Activated T-helper 1 cell treated with Interleukin-2 at 50 U/mL for 16 hours (primary cell): ENCODE measurements at regions not wholly inside any gene's neighbourhood (a gene's known extent, or its start where the extent isn't known, plus 50 kb on each side); places are given as distances from the start of the nearest gene placed in this dataset.
"Not testable (repeated sequence)": the region's sequence is repeated elsewhere in the genome, so short reads cannot be mapped to it uniquely, and the experiment has no call there.

ENCODE experiments used
- DNase-seq: peaks from one replicate; pipeline ENCODE4 v3.0.0-alpha.2; 2020; ENCODE audit warnings: low read depth

DNA sequence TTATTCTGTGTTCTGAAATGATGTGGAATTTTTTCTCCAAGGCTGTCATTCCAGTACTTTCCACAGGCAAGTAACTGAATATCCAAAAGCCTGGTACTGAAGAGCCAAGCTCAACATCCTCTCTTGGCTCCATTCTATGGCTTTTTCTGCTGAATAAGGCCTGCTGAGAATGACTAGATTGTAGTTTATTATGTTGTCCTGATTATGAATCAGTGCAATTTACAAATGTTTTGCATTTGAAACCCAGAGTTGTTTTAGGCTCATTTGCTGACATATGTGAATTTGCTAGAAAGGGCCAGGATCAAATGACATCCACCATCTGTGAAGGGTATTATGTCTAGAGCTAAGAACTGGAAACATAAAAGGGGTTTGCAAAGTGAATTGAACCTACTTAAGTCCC is 596.6 kb downstream of the KCTD12 start:
- DNase-seq: no peak

DNA sequence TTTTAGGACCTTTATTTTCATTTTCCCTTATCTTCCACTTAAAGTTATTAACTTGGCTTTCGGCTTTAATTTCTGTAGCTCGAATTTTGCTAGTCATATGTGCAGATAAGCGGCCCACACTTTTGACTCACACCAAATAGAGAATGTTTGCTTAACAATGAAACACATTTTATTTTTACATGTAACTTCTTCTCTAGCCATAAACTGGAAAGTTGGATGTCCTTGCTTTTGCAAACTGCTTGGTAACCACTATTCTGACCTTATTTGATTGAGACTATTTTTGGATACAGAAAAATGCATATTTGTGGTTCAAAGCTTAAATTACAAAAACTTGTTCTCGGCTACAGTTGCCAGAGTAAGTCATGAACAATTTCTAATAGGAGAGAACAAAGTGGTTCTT is 600.0 kb downstream of the KCTD12 start:
- DNase-seq: no peak

DNA sequence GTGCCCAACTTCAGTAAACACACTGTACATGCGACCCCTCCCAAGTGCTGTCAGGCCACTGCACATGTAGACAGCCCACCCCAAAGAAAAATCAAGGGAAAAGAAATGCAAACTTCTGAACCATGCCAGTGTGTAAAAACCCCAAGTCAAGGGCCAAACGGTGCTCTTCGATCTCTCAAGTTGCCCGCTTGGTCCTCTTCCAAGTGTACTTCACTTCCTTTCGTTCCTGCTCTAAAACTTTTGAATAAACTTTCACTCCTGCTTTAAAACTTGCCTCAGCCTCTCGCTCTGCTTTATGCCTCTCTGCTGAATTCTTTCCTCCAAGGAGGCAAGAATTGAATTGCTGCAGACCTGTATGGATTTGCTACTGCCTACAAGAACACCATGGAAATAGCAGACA is 600.7 kb downstream of the KCTD12 start:
- no peak for DNase-seq

DNA sequence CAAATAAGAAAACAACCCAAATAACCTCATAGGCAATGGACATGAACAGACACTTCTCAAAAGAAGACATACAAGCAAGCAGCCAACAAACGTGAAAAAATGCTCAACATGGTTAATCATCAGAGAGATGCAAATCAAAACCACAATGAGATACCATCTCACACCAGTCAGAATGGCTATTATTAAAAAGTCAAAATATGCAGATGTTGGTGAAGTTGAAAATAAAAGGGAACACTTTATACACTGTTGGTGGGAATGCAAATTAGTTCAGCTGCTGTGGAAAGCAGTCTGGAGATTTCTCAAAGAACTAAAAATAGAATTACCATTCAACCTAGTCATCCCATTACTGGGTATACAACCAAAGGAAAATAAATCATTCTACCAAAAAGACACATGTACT is 606.4 kb downstream of the KCTD12 start:
- not testable (repeated sequence) for DNase-seq

DNA sequence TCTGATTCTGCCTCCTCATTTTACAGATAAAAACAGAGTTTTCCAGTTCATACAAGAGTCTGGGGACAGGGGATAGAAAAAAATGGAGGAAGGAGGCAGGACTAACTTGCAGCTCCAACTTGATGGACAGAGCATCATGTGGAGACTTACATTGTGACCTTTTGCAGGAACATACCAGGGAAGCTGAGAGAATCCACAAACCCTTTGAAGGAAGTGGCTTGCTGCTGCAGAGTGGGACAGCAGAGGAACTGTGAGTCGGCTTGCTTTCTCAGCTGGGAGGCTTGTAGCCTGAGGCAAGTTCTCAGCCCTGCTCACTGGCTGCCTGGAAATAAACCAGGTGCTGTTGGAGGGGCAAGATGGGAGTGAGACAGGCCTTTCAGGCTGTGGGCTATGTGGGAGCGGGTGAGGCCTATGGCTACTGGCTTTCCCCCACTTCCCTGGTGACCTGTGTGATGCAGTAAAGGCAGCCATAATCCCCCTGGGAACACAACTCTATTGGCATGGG is 614.4 kb downstream of the KCTD12 start:
- no peak for DNase-seq

DNA sequence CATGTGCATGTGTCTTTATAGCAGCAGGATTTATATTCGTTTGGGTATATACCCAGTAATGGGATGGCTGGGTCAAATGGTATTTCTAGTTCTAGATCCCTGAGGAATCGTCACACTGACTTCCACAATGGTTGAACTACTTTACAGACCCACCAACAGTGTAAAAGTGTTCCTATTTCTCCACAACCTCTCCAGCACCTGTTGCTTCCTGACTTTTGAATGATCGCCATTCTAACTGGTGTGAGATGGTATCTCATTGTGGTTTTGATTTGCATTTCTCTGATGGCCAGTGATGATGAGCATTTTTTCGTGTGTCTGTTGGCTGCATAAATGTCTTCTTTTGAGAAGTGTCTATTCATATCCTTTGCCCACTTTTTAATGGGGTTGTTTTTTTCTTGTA is 617.9 kb downstream of the KCTD12 start:
- not testable (repeated sequence) for DNase-seq

DNA sequence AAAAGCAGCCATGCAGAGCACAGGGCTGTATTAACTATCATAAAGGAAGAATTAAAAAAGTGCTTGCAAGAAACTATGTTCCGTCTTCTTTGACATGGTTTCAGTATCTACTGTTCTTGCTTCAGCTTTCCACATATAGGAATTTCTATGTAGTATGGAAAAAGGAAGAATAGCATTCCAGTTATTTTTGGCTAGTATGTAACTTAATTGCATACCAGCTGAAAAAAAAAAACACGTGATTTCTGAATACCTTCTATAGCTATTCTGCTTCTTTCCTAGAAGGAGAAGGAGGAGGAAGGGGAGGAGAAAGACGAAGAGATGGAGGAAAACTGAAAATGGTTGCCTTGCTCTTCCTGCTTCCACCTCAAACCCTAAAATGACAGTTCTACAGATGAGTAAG is 619.0 kb downstream of the KCTD12 start:
- DNase-seq: no peak

DNA sequence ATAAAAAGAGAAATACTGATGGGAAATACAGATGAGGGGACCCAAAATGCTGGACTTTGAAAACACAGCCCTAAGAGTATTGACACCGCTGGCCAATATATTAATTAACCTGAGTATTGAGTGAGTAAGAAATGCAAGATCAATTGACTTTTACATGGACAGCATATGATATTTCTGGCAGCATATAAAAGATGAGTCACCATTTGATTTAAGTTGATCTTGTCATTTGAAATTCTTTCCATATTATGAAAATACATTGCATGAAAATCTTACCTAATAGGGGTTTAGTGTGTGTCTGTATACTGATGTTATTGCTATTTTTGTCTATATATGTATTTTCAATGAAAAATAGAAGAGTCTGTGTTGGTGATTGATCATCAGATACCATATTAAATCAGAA is 619.6 kb downstream of the KCTD12 start:
- no peak for DNase-seq

DNA sequence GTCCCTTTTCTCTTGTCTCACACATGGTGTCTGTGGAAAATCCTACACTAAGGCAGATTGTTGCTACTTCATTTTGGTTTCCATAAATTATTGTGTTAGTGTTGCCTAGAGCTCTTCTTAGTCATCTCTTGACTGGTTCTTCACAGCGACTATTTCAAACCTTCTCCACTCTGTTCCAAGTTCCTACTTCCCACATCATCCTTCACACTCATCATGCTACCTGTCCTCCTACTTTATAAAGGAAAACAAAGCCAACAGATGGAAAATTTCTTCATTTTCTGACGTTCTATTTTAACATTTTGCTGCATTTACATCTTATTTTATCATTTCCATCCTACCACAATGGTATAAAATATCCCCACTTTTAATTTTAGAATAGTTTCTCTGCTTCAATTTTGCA is 614.1 kb downstream of the LMO7 start:
- DNase-seq: no peak

DNA sequence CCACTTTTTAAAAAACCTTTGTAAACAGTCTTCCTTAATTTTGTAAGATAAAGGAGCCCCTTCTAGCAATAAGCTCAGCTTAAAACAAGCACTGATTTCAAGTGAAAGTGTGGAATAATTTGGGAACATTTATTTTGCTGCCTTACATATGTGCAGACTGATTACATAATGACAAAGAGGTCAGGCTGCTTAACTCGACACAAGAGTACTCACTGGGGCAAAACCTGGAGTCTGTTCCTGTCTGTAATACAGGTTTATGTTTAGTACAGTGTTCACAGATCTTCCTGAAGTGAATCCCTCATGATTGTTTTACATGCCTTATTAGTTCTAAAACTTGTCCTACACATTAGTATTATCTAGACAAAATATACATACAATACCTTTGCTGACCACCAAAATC is 609.8 kb downstream of the LMO7 start:
- no peak for DNase-seq

DNA sequence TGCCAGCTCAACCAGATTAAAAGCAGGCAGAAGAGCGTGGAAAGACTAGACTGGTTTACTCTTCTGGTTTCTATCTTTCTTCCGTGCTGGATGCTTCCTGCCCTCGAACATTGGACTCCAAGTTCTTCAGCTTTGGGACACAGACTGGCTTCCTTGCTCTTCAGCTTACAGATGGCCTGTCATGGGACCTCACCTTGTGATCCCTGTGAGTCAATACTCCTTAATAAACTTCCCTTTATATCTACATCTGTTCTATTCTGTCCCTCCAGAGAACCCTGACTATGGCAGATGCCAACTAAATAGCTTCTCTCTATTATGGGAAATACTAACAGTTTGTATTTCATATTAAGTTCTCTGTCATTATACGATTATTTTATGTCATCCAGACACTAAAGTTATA is 609.1 kb downstream of the LMO7 start:
- DNase-seq: no peak

DNA sequence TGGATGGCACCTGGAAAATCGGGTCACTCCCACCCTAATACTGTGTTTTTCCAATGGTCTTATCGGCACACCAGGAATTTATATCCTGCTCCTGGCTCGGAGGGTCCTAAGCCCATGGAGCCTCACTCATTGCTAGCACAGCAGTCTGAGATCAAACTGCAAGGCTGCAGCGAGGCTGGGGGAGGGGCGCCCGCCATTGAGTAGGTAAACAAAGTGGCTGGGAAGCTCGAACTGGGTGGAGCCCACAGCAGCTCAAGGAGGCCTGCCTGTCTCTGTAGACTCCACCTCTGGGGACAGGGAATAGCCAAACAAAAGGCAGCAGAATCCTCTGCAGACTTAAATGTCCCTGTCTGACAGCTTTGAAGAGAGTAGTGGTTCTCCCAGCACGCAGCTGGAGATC is 607.0 kb downstream of the LMO7 start:
- not testable (repeated sequence) for DNase-seq

DNA sequence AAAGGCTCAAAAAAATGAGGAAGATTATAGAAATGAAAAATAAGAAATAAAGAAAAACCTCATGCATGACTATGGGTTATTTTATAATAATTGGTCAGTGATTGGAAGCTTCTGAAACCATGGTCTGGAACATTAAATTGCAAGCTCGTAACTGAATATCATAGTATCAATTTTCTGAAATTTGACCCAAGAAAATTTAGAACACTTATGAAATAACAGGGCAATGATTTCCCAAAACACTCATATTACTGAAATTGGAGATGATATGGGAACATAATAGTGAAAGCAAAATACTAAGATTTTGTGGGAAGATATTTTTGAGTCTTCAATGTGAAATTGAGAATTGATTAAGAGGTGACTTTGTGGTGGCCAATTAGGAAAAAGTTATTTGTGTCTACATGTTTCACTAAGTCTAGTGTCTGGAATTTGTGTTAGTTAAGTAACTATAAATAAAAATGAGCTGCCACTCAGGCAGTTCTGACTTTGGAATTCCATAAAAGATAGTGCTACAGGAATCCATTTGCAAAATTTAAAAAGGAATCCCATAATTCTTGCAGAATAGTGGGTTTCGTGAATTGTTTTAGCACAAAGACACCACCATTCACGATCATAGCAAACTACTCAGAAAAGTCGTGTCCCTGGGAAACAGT is 603.0 kb downstream of the LMO7 start:
- no peak for DNase-seq

DNA sequence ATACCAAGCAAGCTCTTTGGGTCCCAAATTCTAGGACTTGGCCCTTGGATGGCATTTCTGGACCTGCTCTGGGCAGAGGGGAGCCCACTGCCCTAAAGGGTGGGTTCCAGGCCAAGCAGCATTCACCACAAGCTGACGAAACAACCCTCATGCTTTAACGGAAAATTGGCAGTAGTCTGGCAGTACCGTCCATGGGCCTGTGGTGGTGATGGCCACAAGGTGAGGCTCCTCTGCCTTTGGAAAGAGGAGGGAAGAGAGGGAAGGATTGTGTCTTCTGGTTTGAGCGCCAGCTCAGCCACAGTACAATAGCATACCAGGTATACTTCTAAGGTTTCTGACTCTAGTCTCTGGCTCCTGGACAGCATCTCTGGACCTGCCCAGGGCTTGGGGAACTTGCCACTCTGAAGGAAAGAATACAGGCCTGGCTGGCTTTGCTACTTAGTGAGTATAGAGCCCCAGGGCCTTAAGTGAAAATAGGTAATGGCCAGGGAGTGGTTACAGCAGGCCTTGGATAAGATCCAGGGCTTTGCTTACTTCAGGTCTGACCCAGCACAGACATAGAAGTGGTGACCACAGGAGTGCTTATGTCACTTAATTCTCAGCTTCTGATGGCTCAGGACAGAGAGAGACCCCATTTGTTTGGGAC is 595.5 kb downstream of the LMO7 start:
- no peak for DNase-seq

DNA sequence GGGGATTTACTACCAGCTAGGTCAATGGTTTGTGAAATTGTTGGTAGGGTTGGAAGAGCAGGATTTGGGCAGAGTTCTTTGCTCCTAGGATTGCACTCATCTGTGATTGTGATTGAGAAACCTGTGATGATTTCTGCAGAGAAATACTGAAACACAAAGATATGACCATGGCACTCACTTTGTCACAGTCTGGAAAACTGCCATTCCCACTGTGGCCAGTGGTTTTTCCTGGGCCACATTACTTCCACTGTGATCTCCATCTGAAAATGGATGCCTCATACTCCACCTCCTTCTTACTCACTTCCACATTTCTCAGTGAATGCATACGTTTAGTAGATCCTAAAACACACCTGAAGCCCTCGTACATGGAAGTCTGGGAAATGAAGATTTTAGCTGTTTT is 593.2 kb downstream of the LMO7 start:
- DNase-seq: no peak

DNA sequence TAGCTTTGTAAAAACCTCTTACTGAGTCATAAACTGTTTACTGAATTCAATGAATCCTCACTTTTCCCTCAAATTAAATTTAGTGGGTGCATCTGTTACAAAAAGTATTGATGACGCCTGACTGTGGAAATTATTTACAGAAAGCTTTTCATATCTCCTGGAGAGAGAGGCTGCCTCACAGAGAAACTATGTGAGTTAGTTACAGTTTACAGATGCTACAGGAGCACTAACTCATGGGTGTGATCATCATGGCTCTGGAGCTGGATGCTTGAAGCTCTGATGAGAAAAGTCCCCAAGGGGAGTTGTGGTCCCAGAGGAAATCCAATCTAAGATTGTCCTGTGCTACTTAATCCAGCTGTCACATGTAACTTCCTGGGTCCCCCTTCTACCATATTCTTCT is 590.8 kb downstream of the LMO7 start:
- DNase-seq: no peak

DNA sequence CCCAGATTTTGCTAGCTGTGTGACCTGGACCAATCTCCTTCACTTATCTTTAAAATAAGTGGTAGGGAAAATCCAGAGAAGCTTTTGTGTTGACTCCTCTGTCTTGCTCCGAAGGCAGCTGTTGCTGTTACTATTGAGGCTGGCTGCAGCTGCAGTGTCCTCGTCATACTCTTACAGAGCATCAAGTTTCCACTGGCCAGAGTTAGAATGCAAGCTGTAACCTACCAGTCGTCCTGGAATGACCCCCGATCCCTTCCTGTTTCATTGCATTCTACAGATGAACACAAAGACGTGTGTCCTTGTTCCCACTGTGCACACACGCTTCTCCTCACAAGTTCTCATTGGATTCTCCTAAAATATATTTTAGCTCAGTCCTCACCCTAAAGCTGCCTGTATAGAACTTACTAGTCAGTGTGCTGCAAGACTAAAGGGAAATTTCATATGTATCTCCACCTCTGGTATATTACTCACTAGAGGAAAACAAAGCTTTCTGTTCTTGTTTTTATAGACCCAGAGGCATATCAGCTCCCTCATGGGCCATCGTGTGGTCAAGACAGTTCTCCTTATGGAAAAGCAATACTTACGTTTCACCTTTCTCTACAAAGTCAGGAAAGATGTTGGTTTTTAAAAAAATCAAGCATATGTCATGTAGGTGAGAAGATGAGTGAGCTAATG is 589.8 kb downstream of the LMO7 start:
- no peak for DNase-seq

DNA sequence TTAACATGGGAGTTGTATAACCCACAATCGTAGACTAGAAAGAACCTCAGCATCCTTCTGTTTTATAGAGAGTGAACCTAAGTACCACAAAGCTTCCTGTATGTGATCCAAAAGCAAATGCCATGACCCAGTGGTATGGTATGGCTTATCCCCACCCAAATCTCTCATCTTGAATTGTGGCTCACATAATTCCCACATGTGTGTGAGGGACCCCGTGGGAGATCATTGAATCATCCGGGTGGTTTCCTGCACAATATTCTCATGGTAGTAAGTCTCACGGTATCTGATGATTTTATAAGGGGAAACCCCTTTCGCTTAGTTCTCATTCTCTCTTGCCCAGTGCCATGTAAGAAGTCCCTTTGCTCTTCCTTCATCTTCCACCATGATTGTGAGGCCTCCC is 587.9 kb downstream of the LMO7 start:
- no peak for DNase-seq

DNA sequence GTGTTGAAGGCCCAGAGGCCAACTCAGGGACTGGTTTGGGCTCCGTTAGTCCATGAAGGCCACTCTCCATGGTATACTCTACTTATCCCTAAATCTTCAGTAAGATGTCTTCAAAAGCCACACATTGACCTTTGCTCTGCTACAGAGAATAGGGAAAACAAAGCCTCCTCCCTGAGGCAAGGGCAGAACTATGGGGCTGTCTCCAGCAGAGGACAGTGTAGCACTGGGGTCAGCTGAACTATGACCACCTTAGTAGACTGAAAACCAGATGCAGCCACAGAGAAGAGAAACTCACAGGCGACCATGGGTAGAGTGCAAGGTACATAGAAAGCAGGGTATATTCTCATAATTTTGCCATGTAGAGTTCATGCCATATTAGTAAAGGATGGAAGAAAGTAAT is 587.4 kb downstream of the LMO7 start:
- no peak for DNase-seq

DNA sequence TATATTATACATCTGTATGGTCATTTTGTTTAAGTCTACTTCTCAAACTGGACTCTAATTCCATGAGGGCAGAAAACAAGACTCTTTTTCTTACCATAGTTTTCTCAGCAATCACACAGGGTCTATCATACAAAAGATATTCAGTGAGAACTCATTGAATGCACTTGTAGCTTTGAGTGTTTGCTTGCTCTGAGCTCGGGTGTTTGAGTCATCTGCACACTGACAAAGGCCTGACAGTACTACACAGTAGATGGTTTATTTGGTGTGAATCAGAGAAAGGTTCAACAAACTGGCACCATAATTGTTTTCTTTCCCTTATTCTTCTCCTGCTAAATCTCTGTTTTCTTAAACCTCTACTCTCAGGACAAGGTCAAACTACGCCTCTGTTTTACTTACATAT is 586.4 kb downstream of the LMO7 start:
- DNase-seq: no peak

DNA sequence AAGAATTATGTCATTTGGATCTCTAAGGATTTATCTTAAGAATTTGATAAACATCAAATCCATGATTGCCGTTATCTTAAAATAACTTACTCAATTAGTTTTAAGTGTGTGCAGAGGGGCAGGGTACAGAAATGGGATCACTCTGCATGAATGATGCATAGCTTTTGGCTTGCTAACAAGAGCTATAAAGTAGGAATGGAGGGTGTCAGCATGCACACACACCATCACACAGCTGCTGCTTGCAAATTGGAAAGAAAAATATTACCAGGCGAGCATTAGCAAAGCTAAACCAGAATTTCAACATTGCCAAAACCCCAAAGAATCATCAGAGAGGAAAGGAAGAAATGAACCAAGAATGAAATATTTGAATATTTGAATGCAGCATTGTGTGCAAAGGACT is 580.6 kb downstream of the LMO7 start:
- no peak for DNase-seq

DNA sequence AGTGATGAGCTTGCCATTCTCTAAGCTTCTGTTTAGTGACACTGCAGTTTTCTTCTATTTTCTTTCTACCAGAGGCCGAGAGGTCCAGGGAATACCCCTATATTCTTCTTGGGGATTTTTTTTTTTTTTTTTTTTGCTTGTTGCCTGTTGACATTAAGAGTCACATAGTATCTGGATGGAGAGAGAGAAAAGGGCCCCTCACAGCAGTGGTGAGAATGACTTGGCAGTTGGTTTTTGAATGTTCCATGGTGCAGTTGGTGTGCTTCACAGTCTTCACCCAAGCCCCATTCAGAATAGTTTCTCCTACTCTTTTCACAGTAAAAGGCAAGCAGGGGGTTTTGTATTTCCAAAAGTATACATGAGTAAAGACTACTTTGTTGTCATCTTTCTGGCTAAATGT is 577.9 kb downstream of the LMO7 start:
- DNase-seq: no peak

DNA sequence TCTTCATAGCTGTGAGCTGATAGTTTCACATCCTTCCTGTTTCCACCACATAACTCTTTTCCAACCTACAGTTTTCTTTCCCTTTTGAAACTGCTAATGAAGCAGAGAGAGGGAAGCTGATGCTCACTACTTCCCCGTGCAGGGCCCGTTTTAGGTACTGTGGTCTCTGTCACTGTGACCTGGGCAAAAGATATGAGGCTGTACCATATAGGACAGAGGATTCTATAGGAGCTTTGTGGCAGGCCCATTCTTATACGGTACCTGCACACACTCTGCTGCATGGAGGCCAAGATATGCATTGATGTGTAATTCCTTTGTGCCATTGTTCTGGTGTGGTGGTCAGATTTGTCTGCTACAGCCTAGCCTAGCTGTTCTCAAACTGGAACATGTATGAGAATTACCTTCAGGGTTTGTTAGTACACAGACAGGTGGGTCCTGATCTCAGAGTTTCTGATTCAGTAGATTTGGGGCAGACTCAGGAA is 577.3 kb downstream of the LMO7 start:
- no peak for DNase-seq
